ENCODE measurements at regions not wholly inside any gene's neighbourhood (a gene's known extent, or its start where the extent isn't known, plus 50 kb on each side); places are given as distances from the start of the nearest gene placed in this dataset.

DNA sequence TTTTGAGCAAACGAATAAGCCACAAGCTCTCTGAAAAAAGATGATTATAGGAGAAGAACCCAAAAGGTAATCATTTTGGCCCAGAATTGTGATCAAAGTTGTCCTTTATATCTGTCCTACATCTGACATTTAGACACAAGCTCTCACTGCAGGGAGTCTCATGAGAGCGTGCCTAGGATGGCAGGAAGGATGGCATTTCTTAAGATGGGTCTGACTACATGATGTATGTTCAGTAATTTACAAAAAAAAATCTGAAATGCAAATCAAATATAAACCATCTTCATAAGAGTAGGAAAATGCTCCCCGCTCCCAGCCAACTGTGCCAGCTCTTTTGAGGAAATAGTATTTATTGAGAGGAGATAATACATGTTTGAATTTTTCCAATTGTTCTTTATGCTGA is 81.0 kb upstream of the MBNL2 start:
- intact Hi-C loops (cut with DNase I; ENCODE audit: low total_unique reads), result no loop called here
- TF ChIP-seq, protein P1, sequence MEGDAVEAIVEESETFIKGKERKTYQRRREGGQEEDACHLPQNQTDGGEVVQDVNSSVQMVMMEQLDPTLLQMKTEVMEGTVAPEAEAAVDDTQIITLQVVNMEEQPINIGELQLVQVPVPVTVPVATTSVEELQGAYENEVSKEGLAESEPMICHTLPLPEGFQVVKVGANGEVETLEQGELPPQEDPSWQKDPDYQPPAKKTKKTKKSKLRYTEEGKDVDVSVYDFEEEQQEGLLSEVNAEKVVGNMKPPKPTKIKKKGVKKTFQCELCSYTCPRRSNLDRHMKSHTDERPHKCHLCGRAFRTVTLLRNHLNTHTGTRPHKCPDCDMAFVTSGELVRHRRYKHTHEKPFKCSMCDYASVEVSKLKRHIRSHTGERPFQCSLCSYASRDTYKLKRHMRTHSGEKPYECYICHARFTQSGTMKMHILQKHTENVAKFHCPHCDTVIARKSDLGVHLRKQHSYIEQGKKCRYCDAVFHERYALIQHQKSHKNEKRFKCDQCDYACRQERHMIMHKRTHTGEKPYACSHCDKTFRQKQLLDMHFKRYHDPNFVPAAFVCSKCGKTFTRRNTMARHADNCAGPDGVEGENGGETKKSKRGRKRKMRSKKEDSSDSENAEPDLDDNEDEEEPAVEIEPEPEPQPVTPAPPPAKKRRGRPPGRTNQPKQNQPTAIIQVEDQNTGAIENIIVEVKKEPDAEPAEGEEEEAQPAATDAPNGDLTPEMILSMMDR (IDR thresholded peaks at IDR 0.05), result no peak
- no peak for TF ChIP-seq EP300 (IDR thresholded peaks at IDR 0.05)
- TF ChIP-seq POLR2AphosphoS5 (IDR thresholded peaks at IDR 0.05), result no peak
- TF ChIP-seq POLR2A (IDR thresholded peaks at IDR 0.05), result no peak
- peaks cover 0 to 22% (median 14%) of the 10 kb centered on the region in 4 donors for H3K4me1 ChIP-seq
- no peaks in the 10 kb centered on the region for H3K36me3 ChIP-seq
- H3K27me3 ChIP-seq, result no peaks in the 10 kb centered on the region
- peak overlapping the region in 2 of 5 donors; percentile 13 to 45 for H3K27ac ChIP-seq
- 56 to 72% (median 68%) methylated on average over 3 of the region's 3 CpGs for WGBS, 5 donors
- H3K9me3 ChIP-seq, result no peaks in the 10 kb centered on the region
- DNase-seq, result no peak
- H3K4me3 ChIP-seq, result no peak overlapping the region

- no peaks in the 10 kb centered on the region for H3K9me3 ChIP-seq
- H3K4me1 ChIP-seq, result peaks cover 0 to 22% (median 14%) of the 10 kb centered on the region in 4 donors
- H3K36me3 ChIP-seq, result no peaks in the 10 kb centered on the region
- H3K27ac ChIP-seq, result peak overlapping the region in 3 of 5 donors; percentile 38 to 45 (median 40)
- peak in 2 of 3 donors; percentile 70 to 87 for TF ChIP-seq POLR2AphosphoS5 (IDR thresholded peaks at IDR 0.05)
- TF ChIP-seq, protein P1 (IDR thresholded peaks at IDR 0.05), result no peak
- H3K27me3 ChIP-seq, result no peaks in the 10 kb centered on the region
- 2 to 10% (median 6%) methylated on average over 5 of the region's 5 CpGs for WGBS, 5 donors
- peak; percentile 56 to 91 for DNase-seq
- intact Hi-C loops (cut with DNase I; ENCODE audit: low total_unique reads), result no loop called here
- H3K4me3 ChIP-seq, result no peak overlapping the region
Observed at GRCh38 chr13:97141564-97142005, 80.5 kb upstream of the MBNL2 start.

GRCh38 chr13:97142452-97142851 is 79.7 kb upstream of the MBNL2 start:
- Histone ChIP-seq H3K9me3 (no peaks in the 10 kb centered on the region), H3K27ac (peak overlapping the region in 3 of 5 donors; percentile 38 to 53 (median 45)), H3K4me3 (no peak overlapping the region), H3K4me1 (peaks cover 0 to 22% (median 14%) of the 10 kb centered on the region in 4 donors), H3K27me3 (no peaks in the 10 kb centered on the region), H3K36me3 (no peaks in the 10 kb centered on the region)
- DNase-seq, result peak in 1 of 2 donors; percentile 42
- no peak for TF ChIP-seq EP300 (IDR thresholded peaks at IDR 0.05)
- TF ChIP-seq, protein P1 (IDR thresholded peaks at IDR 0.05), result no peak
- TF ChIP-seq POLR2A (IDR thresholded peaks at IDR 0.05), result no peak
- no peak for TF ChIP-seq POLR2AphosphoS5 (IDR thresholded peaks at IDR 0.05)
- intact Hi-C loops (cut with DNase I; ENCODE audit: low total_unique reads), result no loop called here
- 52 to 65% (median 59%) methylated on average over 8 of the region's 8 CpGs for WGBS, 5 donors

DNA sequence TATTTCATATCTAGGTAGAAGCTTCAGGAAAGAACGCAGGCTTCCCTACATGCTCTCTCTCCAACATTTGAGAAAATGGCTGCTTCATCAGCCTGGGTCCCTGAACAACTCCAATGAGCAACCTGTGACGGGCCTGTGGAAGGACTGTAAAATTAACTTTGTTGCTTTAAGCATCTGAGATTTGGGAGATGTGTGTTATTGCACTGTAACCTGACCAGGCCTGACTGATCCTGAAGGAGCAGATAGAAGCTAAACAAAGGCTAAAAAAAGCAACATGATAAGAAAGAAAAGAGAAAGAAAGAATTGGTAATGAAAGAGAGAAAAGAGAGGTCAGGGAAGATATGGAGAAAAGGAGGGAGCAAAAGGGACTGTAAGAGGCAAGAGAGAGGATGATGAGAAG is 77.1 kb upstream of the MBNL2 start:
- no peak for DNase-seq
- TF ChIP-seq POLR2A (IDR thresholded peaks at IDR 0.05) (no peak), POLR2AphosphoS5 (IDR thresholded peaks at IDR 0.05) (no peak), EP300 (IDR thresholded peaks at IDR 0.05) (no peak)
- TF ChIP-seq, protein P1 (IDR thresholded peaks at IDR 0.05), result no peak
- Histone ChIP-seq H3K9me3 (no peaks in the 10 kb centered on the region), H3K36me3 (no peaks in the 10 kb centered on the region), H3K4me1 (peaks cover 0 to 23% (median 16%) of the 10 kb centered on the region in 4 donors), H3K27ac (no peak overlapping the region), H3K27me3 (no peaks in the 10 kb centered on the region), H3K4me3 (no peak overlapping the region)
- intact Hi-C loops (cut with DNase I; ENCODE audit: low total_unique reads), result no loop called here
- 97 to 100% (median 97%) methylated on average over 2 of the region's 2 CpGs for WGBS, 5 donors

All from stomach (tissue), 8 donors.